C4-2B (cell line): ENCODE measurements at regions not wholly inside any gene's neighbourhood (a gene's known extent, or its start where the extent isn't known, plus 50 kb on each side); places are given as distances from the start of the nearest gene placed in this dataset.

Source experiments
- CTCF ChIP-seq: fragments of 450-650 bp; conservative IDR thresholded peaks from 2 replicates; pipeline ENCODE4 v1.5.1; 2017; ENCODE audit warnings: mild to moderate bottlenecking
- ZFX ChIP-seq: fragments of 450-650 bp; IDR thresholded peaks from 2 replicates; pipeline ENCODE4 v1.6.1; 2017

GRCh38 chr16:18072161-18072560, 264.4 kb downstream of the NPIPA8 start:
- TF ChIP-seq CTCF (no peak), ZFX (no peak)
